HG03432 (cell line): ENCODE measurements at regions not wholly inside any gene's neighbourhood (a gene's known extent, or its start where the extent isn't known, plus 50 kb on each side); places are given as distances from the start of the nearest gene placed in this dataset.

ENCODE experiments used
- ATAC-seq: cut with Tn5 transposase; IDR thresholded peaks from one replicate; pipeline ENCODE4 v1.9.1; 2021; ENCODE audit warnings: mild to moderate bottlenecking, moderate library complexity; ENCODE audit not compliant: unreplicated experiment

- no peak for ATAC-seq
Observed at GRCh38 chr2:166568409-166568808, 74.4 kb upstream of the SCN7A start.

GRCh38 chr2:166565501-166565900 is 71.5 kb upstream of the SCN7A start:
- ATAC-seq: no peak

GRCh38 chr2:166563894-166564293 is 69.8 kb upstream of the SCN7A start:
- ATAC-seq: no peak

- ATAC-seq: no peak
Observed at GRCh38 chr2:166560022-166560421, 66.0 kb upstream of the SCN7A start.

- ATAC-seq: no peak
Observed at GRCh38 chr2:166550923-166551322, 56.9 kb upstream of the SCN7A start.

GRCh38 chr2:166545473-166545872 is 51.4 kb upstream of the SCN7A start:
- no peak for ATAC-seq
